Naive thymus-derived CD4-positive, alpha-beta T cell (primary cell): ENCODE measurements at regions not wholly inside any gene's neighbourhood (a gene's known extent, or its start where the extent isn't known, plus 50 kb on each side); places are given as distances from the start of the nearest gene placed in this dataset.

Experiments used
- ATAC-seq: fragments of 150-1000 bp; cut with Tn5 transposase; 2 replicates; pipeline ENCODE4 v1.10.0; 2021; ENCODE audit warnings: mild to moderate bottlenecking, moderate library complexity
- CTCF ChIA-PET: fragments of 350-600 bp; sonication (Branson Sonifier 250); formaldehyde crosslinking; loops from one replicate; lab custom pipeline; 2021; ENCODE audit warnings: antibody characterized with exemption; lab: Charles Lee
- POLR2A ChIA-PET: fragments of 350-600 bp; sonication (Branson Sonifier 250); formaldehyde crosslinking; loops from one replicate; lab custom pipeline; 2021; ENCODE audit warnings: antibody characterized with exemption, inconsistent platforms; lab: Charles Lee
- DNase-seq, 9 donors: peaks; one replicate each; pipeline versions ENCODE4 v3.0.0 to v3.0.0-alpha.2; 2020 to 2022; ENCODE audit warnings: mixed read lengths in 1 of 9
- H3K27ac ChIP-seq: one replicate; pipeline ENCODE4 v1.7.0; 2013; ENCODE audit warnings: mild to moderate bottlenecking, low read depth, low read length, moderate library complexity
- H3K27me3 ChIP-seq, 2 donors: one replicate each; pipeline ENCODE4 v1.7.0; 2013; ENCODE audit warnings: low read length in 2 of 2, mild to moderate bottlenecking in 2 of 2, moderate library complexity in 2 of 2; ENCODE audit not compliant: control insufficient read depth in 2 of 2, insufficient read depth in 2 of 2
- H3K36me3 ChIP-seq, 3 experiments: 1 replicate in 2 of 3; 2 replicates in 1 of 3; pipeline ENCODE4 v1.7.0; 2013; ENCODE audit warnings: low read length in 3 of 3, mild to moderate bottlenecking in 3 of 3, moderate library complexity in 1 of 3; ENCODE audit not compliant: insufficient read depth in 3 of 3, control insufficient read depth in 2 of 3
- H3K4me1 ChIP-seq, 2 donors: one replicate each; pipeline ENCODE4 v1.7.0; 2013; ENCODE audit warnings: low read length in 2 of 2, mild to moderate bottlenecking in 2 of 2, moderate library complexity in 1 of 2; ENCODE audit not compliant: control insufficient read depth in 2 of 2, insufficient read depth in 2 of 2
- H3K4me3 ChIP-seq: 2 replicates; pipeline ENCODE4 v1.7.0; 2013; ENCODE audit warnings: mild to moderate bottlenecking, low read length
- H3K9me3 ChIP-seq, 3 experiments: 1 replicate in 2 of 3; 2 replicates in 1 of 3; pipeline ENCODE4 v1.7.0; 2013; ENCODE audit warnings: low read length in 3 of 3; ENCODE audit not compliant: control insufficient read depth in 2 of 3
- H3K27ac Mint-ChIP-seq, 9 donors: one replicate each; pipeline ENCODE4 v1.8.0; 2020 to 2022; ENCODE audit warnings: mixed read lengths in 9 of 9, mild to moderate bottlenecking in 8 of 9, moderate library complexity in 5 of 9, inconsistent platforms in 2 of 9
- H3K27me3 Mint-ChIP-seq, 5 donors: one replicate each; pipeline ENCODE4 v1.8.0; 2021 to 2022; ENCODE audit warnings: mixed read lengths in 5 of 5, mild to moderate bottlenecking in 1 of 5
- H3K36me3 Mint-ChIP-seq, 5 donors: one replicate each; pipeline ENCODE4 v1.8.0; 2020 to 2022; ENCODE audit warnings: mixed read lengths in 5 of 5, mild to moderate bottlenecking in 3 of 5, inconsistent platforms in 1 of 5
- H3K4me1 Mint-ChIP-seq, 7 donors: one replicate each; pipeline ENCODE4 v1.8.0; 2020 to 2022; ENCODE audit warnings: mixed read lengths in 7 of 7, mild to moderate bottlenecking in 3 of 7, inconsistent platforms in 1 of 7
- H3K4me3 Mint-ChIP-seq, 10 donors: one replicate each; pipeline ENCODE4 v1.8.0; 2020 to 2022; ENCODE audit warnings: mild to moderate bottlenecking in 10 of 10, mixed read lengths in 10 of 10, moderate library complexity in 6 of 10, inconsistent platforms in 2 of 10
- H3K9me3 Mint-ChIP-seq, 11 donors: one replicate each; pipeline ENCODE4 v1.8.0; 2020 to 2022; ENCODE audit warnings: mixed read lengths in 11 of 11, mild to moderate bottlenecking in 4 of 11, inconsistent platforms in 1 of 11, moderate library complexity in 1 of 11
- intact Hi-C, 2 donors: fragments of 100-400 bp; cut with micrococcal nuclease; formaldehyde crosslinking; loops; one replicate each; pipeline ENCODE4 v1.15.1; 2023

GRCh38 chr3:94961423-94962100, 898.7 kb downstream of the NSUN3 start:
- Mint-ChIP-seq H3K27me3 (no peaks in the 10 kb centered on the region), H3K36me3 (no peaks in the 10 kb centered on the region), H3K4me1 (no peaks in the 10 kb centered on the region), H3K9me3 (peaks cover 0 to 15% (median 5%) of the 10 kb centered on the region in 11 donors), H3K27ac (no peak overlapping the region), H3K4me3 (no peak overlapping the region)
- Histone ChIP-seq H3K36me3 (no peaks in the 10 kb centered on the region), H3K4me1 (no peaks in the 10 kb centered on the region), H3K27ac (no peak overlapping the region), H3K4me3 (no peak overlapping the region), H3K27me3 (no peaks in the 10 kb centered on the region), H3K9me3 (no peaks in the 10 kb centered on the region)
- intact Hi-C loops: no loop called here
- no peak for DNase-seq
- CTCF ChIA-PET: no interaction called here
- no peak for ATAC-seq
- POLR2A ChIA-PET: no interaction called here

DNA sequence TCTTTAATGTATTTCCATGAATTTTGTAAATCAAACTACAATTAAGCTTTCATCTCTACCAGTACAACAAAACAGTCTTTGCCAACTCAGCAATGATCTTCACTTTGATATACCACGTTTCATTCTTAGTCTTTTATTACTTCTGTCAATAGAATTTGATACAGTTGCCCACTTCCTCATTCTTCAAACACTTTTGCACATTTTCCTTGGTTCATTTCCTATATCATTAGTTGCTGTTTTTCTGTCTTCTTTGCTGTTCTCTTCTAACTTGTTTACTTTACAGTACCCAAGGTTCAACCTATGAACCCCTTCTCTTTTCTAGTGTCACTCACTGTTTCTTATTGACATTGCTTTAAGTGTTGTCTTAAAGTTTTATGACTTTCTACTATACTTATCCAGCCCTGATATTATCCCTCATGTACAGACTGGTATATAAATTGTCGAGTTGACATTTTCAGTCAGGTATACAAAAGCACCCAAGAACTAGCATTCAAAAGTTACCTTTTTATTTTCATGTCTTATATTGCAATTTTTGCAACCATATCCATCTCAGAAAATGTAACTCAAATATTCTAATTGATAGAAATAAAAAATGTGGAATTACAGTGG, 903.1 kb downstream of the NSUN3 start:
- no peak for ATAC-seq
- no peaks in the 10 kb centered on the region for H3K27me3 Mint-ChIP-seq
- H3K36me3 Mint-ChIP-seq: no peaks in the 10 kb centered on the region
- H3K4me1 Mint-ChIP-seq: no peaks in the 10 kb centered on the region
- ChIA-PET POLR2A (no interaction called here), CTCF (no interaction called here)
- H3K9me3 Mint-ChIP-seq: peaks cover 0 to 17% (median 6%) of the 10 kb centered on the region in 11 donors
- no peaks in the 10 kb centered on the region for H3K4me1 ChIP-seq
- intact Hi-C loops: no loop called here
- H3K4me3 ChIP-seq: no peak overlapping the region
- no peak overlapping the region for H3K27ac Mint-ChIP-seq
- H3K27me3 ChIP-seq: no peaks in the 10 kb centered on the region
- H3K4me3 Mint-ChIP-seq: no peak overlapping the region
- no peak for DNase-seq
- H3K27ac ChIP-seq: no peak overlapping the region
- no peaks in the 10 kb centered on the region for H3K36me3 ChIP-seq
- no peaks in the 10 kb centered on the region for H3K9me3 ChIP-seq

GRCh38 chr3:94967196-94967595, 904.3 kb downstream of the NSUN3 start:
- POLR2A ChIA-PET: no interaction called here
- Mint-ChIP-seq H3K27ac (no peak overlapping the region), H3K9me3 (peaks cover 0 to 28% (median 6%) of the 10 kb centered on the region in 11 donors), H3K36me3 (no peaks in the 10 kb centered on the region), H3K4me3 (no peak overlapping the region), H3K4me1 (no peaks in the 10 kb centered on the region), H3K27me3 (no peaks in the 10 kb centered on the region)
- Histone ChIP-seq H3K27me3 (no peaks in the 10 kb centered on the region), H3K36me3 (no peaks in the 10 kb centered on the region), H3K9me3 (no peaks in the 10 kb centered on the region), H3K4me3 (no peak overlapping the region), H3K27ac (no peak overlapping the region), H3K4me1 (no peaks in the 10 kb centered on the region)
- no peak for ATAC-seq
- intact Hi-C loops: no loop called here
- DNase-seq: no peak
- CTCF ChIA-PET: no interaction called here

- ChIA-PET POLR2A (no interaction called here), CTCF (no interaction called here)
- Mint-ChIP-seq H3K9me3 (peaks cover 0 to 28% (median 6%) of the 10 kb centered on the region in 11 donors), H3K4me3 (no peak overlapping the region), H3K36me3 (no peaks in the 10 kb centered on the region), H3K4me1 (no peaks in the 10 kb centered on the region), H3K27ac (no peak overlapping the region), H3K27me3 (no peaks in the 10 kb centered on the region)
- ATAC-seq (no peak), DNase-seq (no peak)
- Histone ChIP-seq H3K27ac (no peak overlapping the region), H3K4me1 (no peaks in the 10 kb centered on the region), H3K4me3 (no peak overlapping the region), H3K9me3 (no peaks in the 10 kb centered on the region), H3K27me3 (no peaks in the 10 kb centered on the region), H3K36me3 (no peaks in the 10 kb centered on the region)
- intact Hi-C loops: no loop called here
These were observed 905.7 kb downstream of the NSUN3 start for GRCh38 chr3:94968519-94968918.

GRCh38 chr3:94972066-94972465, 909.2 kb downstream of the NSUN3 start:
- H3K9me3 ChIP-seq: no peaks in the 10 kb centered on the region
- Mint-ChIP-seq H3K4me1 (no peaks in the 10 kb centered on the region), H3K4me3 (no peak overlapping the region), H3K36me3 (no peaks in the 10 kb centered on the region), H3K27me3 (no peaks in the 10 kb centered on the region), H3K27ac (no peak overlapping the region), H3K9me3 (peaks cover 0 to 36% (median 8%) of the 10 kb centered on the region in 11 donors)
- H3K4me3 ChIP-seq: no peak overlapping the region
- H3K4me1 ChIP-seq: no peaks in the 10 kb centered on the region
- no peak for ATAC-seq
- CTCF ChIA-PET: no interaction called here
- no peaks in the 10 kb centered on the region for H3K36me3 ChIP-seq
- DNase-seq: no peak
- POLR2A ChIA-PET: interaction anchor here (0.6 kb wide), 1 partner anchor 8 kb away, joined by 3 read pairs; no protein-coding TSS in a partner anchor
- H3K27ac ChIP-seq: no peak overlapping the region
- intact Hi-C loops: no loop called here
- no peaks in the 10 kb centered on the region for H3K27me3 ChIP-seq

- POLR2A ChIA-PET: no interaction called here
- H3K27ac Mint-ChIP-seq: no peak overlapping the region
- no peaks in the 10 kb centered on the region for H3K9me3 ChIP-seq
- H3K27me3 ChIP-seq: no peaks in the 10 kb centered on the region
- peaks cover 0 to 30% (median 5%) of the 10 kb centered on the region in 11 donors for H3K9me3 Mint-ChIP-seq
- intact Hi-C loops: no loop called here
- H3K27ac ChIP-seq: no peak overlapping the region
- no peaks in the 10 kb centered on the region for H3K4me1 ChIP-seq
- H3K4me3 ChIP-seq: no peak overlapping the region
- no peaks in the 10 kb centered on the region for H3K27me3 Mint-ChIP-seq
- H3K4me1 Mint-ChIP-seq: no peaks in the 10 kb centered on the region
- H3K36me3 ChIP-seq: no peaks in the 10 kb centered on the region
- CTCF ChIA-PET: no interaction called here
- ATAC-seq: no peak
- DNase-seq: no peak
- H3K4me3 Mint-ChIP-seq: no peak overlapping the region
- no peaks in the 10 kb centered on the region for H3K36me3 Mint-ChIP-seq
These were observed 915.2 kb downstream of the NSUN3 start for GRCh38 chr3:94978084-94978483.

GRCh38 chr3:94985778-94986177, 922.9 kb downstream of the NSUN3 start:
- no peaks in the 10 kb centered on the region for H3K4me1 ChIP-seq
- Mint-ChIP-seq H3K4me3 (no peak overlapping the region), H3K9me3 (peaks cover 0 to 23% (median 4%) of the 10 kb centered on the region in 11 donors), H3K27ac (no peak overlapping the region), H3K27me3 (no peaks in the 10 kb centered on the region), H3K4me1 (no peaks in the 10 kb centered on the region), H3K36me3 (no peaks in the 10 kb centered on the region)
- no peaks in the 10 kb centered on the region for H3K36me3 ChIP-seq
- ChIA-PET CTCF (no interaction called here), POLR2A (no interaction called here)
- H3K27me3 ChIP-seq: no peaks in the 10 kb centered on the region
- no peak overlapping the region for H3K4me3 ChIP-seq
- H3K27ac ChIP-seq: no peak overlapping the region
- no peak for ATAC-seq
- peaks cover 0 to 3% (median 0%) of the 10 kb centered on the region in 3 experiments for H3K9me3 ChIP-seq
- no peak for DNase-seq
- intact Hi-C loops: no loop called here
